Progenitor cell of endocrine pancreas (in vitro differentiated cells): ENCODE measurements at regions not wholly inside any gene's neighbourhood (a gene's known extent, or its start where the extent isn't known, plus 50 kb on each side); places are given as distances from the start of the nearest gene placed in this dataset.

ENCODE experiments used
- DNase-seq: peaks from one replicate; pipeline ENCODE4 v3.0.0; 2021; ENCODE audit warnings: low spot score; ENCODE audit not compliant: unreplicated experiment
- H3K27ac Mint-ChIP-seq: 2 replicates; pipeline ENCODE4 v1.8.0; 2021; ENCODE audit warnings: mild to moderate bottlenecking, moderate library complexity, mixed read lengths
- H3K27me3 Mint-ChIP-seq: 2 replicates; pipeline ENCODE4 v1.8.0; 2021; ENCODE audit warnings: mixed read lengths
- H3K36me3 Mint-ChIP-seq: 2 replicates; pipeline ENCODE4 v1.8.0; 2022; ENCODE audit warnings: mixed read lengths; ENCODE audit not compliant: insufficient read depth
- H3K4me1 Mint-ChIP-seq: 2 replicates; pipeline ENCODE4 v1.8.0; 2021; ENCODE audit warnings: low read depth, mixed read lengths
- H3K4me3 Mint-ChIP-seq: 2 replicates; pipeline ENCODE4 v1.8.0; 2021; ENCODE audit warnings: low read depth, mild to moderate bottlenecking, moderate library complexity, mixed read lengths
- H3K9me3 Mint-ChIP-seq: 2 replicates; pipeline ENCODE4 v1.8.0; 2021; ENCODE audit warnings: low read depth, mixed read lengths
- TF ChIP-seq, protein P1 (sequence below): fragments of 200-600 bp; sonication (generic); IDR thresholded peaks from one replicate; pipeline ENCODE4 v1.5.0; 2021; ENCODE audit warnings: antibody characterized with exemption, mild to moderate bottlenecking; ENCODE audit not compliant: unreplicated experiment

DNA sequence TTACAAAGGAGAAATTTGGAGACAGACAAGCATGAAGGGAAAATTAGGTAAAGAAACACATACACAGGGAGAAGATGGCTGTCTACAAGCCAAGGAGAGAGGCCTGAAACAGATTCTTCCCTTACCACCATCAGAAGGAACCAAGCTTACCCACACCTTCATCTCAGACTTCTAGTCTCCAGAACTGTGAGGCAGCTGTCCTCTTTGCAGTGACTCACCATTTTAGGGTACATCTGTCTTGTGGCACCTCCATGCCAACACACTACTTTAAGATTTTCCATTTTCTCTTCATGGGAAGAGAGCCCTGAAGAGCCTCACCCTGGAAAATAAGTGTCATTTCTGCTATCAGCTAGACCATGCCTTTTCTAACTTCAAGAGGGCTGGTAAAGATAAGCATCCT lies 369.3 kb downstream of the FRK start:
- H3K4me1 Mint-ChIP-seq: no peaks in the 10 kb centered on the region
- no peak overlapping the region for H3K4me3 Mint-ChIP-seq
- TF ChIP-seq, protein P1, sequence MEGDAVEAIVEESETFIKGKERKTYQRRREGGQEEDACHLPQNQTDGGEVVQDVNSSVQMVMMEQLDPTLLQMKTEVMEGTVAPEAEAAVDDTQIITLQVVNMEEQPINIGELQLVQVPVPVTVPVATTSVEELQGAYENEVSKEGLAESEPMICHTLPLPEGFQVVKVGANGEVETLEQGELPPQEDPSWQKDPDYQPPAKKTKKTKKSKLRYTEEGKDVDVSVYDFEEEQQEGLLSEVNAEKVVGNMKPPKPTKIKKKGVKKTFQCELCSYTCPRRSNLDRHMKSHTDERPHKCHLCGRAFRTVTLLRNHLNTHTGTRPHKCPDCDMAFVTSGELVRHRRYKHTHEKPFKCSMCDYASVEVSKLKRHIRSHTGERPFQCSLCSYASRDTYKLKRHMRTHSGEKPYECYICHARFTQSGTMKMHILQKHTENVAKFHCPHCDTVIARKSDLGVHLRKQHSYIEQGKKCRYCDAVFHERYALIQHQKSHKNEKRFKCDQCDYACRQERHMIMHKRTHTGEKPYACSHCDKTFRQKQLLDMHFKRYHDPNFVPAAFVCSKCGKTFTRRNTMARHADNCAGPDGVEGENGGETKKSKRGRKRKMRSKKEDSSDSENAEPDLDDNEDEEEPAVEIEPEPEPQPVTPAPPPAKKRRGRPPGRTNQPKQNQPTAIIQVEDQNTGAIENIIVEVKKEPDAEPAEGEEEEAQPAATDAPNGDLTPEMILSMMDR: no peak
- no peaks in the 10 kb centered on the region for H3K27me3 Mint-ChIP-seq
- no peaks in the 10 kb centered on the region for H3K9me3 Mint-ChIP-seq
- DNase-seq: no peak
- no peak overlapping the region for H3K27ac Mint-ChIP-seq
- no peaks in the 10 kb centered on the region for H3K36me3 Mint-ChIP-seq

DNA sequence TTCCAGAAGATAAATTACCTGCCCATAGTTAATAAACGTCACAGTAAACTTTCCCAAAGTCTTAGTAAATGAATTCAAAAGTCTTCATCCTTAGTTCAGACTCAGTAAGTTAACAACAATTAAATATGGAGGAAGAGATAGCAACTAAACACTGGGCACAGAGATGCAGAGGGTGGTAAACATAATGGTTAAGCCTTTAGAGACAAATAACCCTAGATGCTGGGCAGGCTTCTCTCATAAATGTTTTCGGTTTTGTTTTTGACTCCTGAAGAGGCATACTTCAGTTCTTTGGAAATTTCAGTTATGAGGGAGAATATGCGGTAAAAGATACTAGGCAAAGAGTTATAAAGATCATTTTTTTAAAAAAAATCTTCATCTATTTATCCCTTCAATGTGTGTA lies 369.8 kb downstream of the FRK start:
- Mint-ChIP-seq H3K4me3 (no peak overlapping the region), H3K36me3 (no peaks in the 10 kb centered on the region), H3K4me1 (no peaks in the 10 kb centered on the region), H3K27me3 (no peaks in the 10 kb centered on the region), H3K27ac (no peak overlapping the region), H3K9me3 (no peaks in the 10 kb centered on the region)
- DNase-seq: no peak
- TF ChIP-seq, protein P1: no peak

DNA sequence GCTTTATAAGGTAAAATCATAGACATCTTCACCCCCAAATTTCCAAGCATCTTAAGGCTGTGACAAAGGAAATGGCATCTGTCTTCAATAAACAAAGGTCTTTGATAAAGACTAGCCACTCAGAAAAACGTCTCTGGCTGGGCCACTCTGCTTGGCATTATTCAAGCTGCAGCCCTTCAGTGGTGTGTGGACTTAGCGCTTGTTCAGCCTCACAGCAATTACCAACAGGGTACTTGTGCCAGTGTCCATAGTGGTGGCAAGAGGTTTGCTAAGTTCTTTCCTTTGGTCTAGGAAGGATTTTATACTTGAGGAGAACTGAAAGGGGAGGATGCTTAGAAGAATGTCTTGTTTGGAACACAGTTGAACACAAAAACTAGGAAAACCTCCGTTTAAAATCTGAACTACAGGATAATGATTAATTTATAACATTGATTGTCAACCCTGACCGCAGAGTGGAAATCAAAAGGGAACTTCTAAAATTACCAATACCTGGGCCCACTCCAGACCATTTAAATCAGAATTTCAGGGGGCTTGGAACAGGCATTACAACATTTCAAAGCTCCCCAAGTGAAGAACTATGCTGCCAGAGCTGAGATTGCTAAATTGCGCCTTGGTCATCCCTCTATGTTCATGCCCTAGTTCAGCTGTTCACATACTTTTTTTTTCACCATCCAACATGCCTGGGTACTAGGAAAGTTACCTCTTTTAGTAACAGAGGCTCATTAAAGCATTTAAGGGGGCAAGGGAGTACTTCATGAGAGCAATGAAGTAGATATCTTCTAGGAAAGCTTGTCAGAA lies 378.5 kb downstream of the FRK start:
- Mint-ChIP-seq H3K27ac (no peak overlapping the region), H3K27me3 (no peaks in the 10 kb centered on the region), H3K9me3 (no peaks in the 10 kb centered on the region), H3K36me3 (no peaks in the 10 kb centered on the region), H3K4me1 (no peaks in the 10 kb centered on the region), H3K4me3 (no peak overlapping the region)
- DNase-seq: no peak
- TF ChIP-seq, protein P1: no peak

DNA sequence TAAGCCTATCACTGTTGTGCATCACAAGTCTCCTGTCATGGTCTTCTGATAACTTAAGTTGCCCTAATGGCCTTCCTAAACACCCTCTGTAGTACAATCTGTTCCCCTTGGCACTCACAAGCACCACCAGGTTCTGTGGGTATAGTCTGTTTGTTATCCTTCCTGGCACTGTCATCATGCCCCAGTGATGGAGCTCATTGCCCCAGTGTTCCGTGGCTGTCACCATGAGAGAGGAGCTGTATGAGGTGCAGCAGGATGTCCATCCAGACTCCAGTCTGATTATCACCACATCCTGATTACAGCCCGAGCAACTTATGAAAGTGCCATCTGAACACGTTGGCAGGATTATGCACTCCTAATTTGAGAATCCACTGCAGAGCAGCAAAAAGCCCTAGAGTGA lies 380.1 kb downstream of the FRK start:
- H3K36me3 Mint-ChIP-seq: no peaks in the 10 kb centered on the region
- H3K4me3 Mint-ChIP-seq: no peak overlapping the region
- no peak for DNase-seq
- H3K4me1 Mint-ChIP-seq: no peaks in the 10 kb centered on the region
- H3K27me3 Mint-ChIP-seq: no peaks in the 10 kb centered on the region
- TF ChIP-seq, protein P1: no peak
- H3K9me3 Mint-ChIP-seq: no peaks in the 10 kb centered on the region
- no peak overlapping the region for H3K27ac Mint-ChIP-seq

DNA sequence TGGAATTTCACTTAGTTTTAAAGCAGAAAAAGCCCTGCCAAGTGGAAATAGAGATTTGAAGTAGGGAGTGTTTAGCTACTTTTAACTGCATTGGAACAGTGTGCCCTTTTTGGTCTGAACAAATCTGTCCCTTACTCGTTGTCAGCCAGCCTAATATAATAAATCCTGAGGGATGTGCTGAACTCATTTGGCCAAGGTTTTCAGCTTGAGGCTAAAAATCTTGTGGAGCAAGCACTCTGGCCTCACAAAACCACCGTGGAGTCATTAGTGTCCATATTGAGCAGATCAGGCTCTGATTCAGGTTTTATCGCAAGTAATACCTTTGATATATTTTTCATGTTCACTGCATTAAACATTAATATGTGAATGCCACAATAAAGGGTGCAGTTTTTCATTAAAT lies 383.5 kb downstream of the FRK start:
- no peaks in the 10 kb centered on the region for H3K27me3 Mint-ChIP-seq
- TF ChIP-seq, protein P1: no peak
- no peaks in the 10 kb centered on the region for H3K4me1 Mint-ChIP-seq
- H3K9me3 Mint-ChIP-seq: no peaks in the 10 kb centered on the region
- no peaks in the 10 kb centered on the region for H3K36me3 Mint-ChIP-seq
- no peak overlapping the region for H3K4me3 Mint-ChIP-seq
- no peak overlapping the region for H3K27ac Mint-ChIP-seq
- no peak for DNase-seq
